HepG2 (cell line): ENCODE measurements at regions not wholly inside any gene's neighbourhood (a gene's known extent, or its start where the extent isn't known, plus 50 kb on each side); places are given as distances from the start of the nearest gene placed in this dataset.

Source experiments
- ESRRA ChIP-seq: sonication (generic); formaldehyde crosslinking; IDR thresholded peaks from 2 replicates; pipeline ENCODE4 v1.5.1; 2020; ENCODE audit warnings: mild to moderate bottlenecking, low read depth, missing genetic modification reagents
- TMF1 ChIP-seq: sonication (generic); formaldehyde crosslinking; IDR thresholded peaks from 2 replicates; pipeline ENCODE4 v1.8.1; 2022; ENCODE audit warnings: low read depth, missing genetic modification reagents
- TF ChIP-seq, protein P1 (sequence below): sonication (generic); formaldehyde crosslinking; IDR thresholded peaks from 2 replicates; pipeline ENCODE4 v1.4.0; 2020; ENCODE audit warnings: mild to moderate bottlenecking, missing genetic modification reagents, borderline replicate concordance
- TF ChIP-seq, protein P2 (sequence below): IDR thresholded peaks from 2 replicates; pipeline ENCODE4 v1.6.1; 2016

DNA sequence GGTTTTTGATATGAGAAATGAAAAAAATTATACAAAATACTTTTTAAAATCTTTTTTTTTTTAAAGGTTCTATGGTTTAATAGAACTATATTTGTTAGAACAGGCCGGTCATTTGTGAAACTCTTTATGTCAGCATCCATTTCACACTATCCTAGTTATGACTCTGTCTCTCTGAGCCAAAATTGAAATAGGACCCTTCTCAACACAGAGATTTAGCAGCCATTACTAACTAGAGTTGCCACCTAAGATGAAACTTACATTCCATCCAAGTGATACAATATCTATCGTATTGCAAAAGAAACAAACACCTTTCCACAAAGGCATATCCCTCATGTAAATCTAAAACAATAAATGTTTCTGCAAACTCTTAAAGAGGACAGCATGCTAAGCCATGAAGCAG lies 249.8 kb downstream of the CDH11 start:
- TF ChIP-seq ESRRA (CRISPR knock-in tag) (no peak), TMF1 (CRISPR knock-in tag) (no peak)
- TF ChIP-seq, protein P1, sequence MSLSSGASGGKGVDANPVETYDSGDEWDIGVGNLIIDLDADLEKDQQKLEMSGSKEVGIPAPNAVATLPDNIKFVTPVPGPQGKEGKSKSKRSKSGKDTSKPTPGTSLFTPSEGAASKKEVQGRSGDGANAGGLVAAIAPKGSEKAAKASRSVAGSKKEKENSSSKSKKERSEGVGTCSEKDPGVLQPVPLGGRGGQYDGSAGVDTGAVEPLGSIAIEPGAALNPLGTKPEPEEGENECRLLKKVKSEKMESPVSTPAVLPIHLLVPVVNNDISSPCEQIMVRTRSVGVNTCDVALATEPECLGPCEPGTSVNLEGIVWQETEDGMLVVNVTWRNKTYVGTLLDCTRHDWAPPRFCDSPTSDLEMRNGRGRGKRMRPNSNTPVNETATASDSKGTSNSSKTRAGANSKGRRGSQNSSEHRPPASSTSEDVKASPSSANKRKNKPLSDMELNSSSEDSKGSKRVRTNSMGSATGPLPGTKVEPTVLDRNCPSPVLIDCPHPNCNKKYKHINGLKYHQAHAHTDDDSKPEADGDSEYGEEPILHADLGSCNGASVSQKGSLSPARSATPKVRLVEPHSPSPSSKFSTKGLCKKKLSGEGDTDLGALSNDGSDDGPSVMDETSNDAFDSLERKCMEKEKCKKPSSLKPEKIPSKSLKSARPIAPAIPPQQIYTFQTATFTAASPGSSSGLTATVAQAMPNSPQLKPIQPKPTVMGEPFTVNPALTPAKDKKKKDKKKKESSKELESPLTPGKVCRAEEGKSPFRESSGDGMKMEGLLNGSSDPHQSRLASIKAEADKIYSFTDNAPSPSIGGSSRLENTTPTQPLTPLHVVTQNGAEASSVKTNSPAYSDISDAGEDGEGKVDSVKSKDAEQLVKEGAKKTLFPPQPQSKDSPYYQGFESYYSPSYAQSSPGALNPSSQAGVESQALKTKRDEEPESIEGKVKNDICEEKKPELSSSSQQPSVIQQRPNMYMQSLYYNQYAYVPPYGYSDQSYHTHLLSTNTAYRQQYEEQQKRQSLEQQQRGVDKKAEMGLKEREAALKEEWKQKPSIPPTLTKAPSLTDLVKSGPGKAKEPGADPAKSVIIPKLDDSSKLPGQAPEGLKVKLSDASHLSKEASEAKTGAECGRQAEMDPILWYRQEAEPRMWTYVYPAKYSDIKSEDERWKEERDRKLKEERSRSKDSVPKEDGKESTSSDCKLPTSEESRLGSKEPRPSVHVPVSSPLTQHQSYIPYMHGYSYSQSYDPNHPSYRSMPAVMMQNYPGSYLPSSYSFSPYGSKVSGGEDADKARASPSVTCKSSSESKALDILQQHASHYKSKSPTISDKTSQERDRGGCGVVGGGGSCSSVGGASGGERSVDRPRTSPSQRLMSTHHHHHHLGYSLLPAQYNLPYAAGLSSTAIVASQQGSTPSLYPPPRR (CRISPR knock-in tag), result no peak
- TF ChIP-seq, protein P2, sequence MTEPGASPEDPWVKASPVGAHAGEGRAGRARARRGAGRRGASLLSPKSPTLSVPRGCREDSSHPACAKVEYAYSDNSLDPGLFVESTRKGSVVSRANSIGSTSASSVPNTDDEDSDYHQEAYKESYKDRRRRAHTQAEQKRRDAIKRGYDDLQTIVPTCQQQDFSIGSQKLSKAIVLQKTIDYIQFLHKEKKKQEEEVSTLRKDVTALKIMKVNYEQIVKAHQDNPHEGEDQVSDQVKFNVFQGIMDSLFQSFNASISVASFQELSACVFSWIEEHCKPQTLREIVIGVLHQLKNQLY, result no peak
